SK-N-SH (cell line): ENCODE measurements at regions not wholly inside any gene's neighbourhood (a gene's known extent, or its start where the extent isn't known, plus 50 kb on each side); places are given as distances from the start of the nearest gene placed in this dataset.

ENCODE experiments used
- small RNA-seq, 7 experiments: library from RNA; depleted of rRNA; stranded (forward); fragments of <200 nt; gene quantifications; one replicate each; pipeline ENCODE3, GENCODE V24; 2012

Small RNA genes lying in the stretch of these regions (small RNA-seq; reads per million reads assigned to genes)
- gene RF00019: 0 reads per million in 7 experiments
